Common myeloid progenitor, CD34-positive (primary cell): ENCODE measurements at regions not wholly inside any gene's neighbourhood (a gene's known extent, or its start where the extent isn't known, plus 50 kb on each side); places are given as distances from the start of the nearest gene placed in this dataset.

Source experiments
- CTCF ChIA-PET: fragments of 350-600 bp; sonication (Branson Sonifier 250); formaldehyde crosslinking; loops from one replicate; lab custom pipeline; 2021; ENCODE audit warnings: antibody characterized with exemption; lab: Charles Lee
- POLR2A ChIA-PET: fragments of 350-600 bp; sonication (Branson Sonifier 250); formaldehyde crosslinking; loops from one replicate; lab custom pipeline; 2021; ENCODE audit warnings: antibody characterized with exemption; lab: Charles Lee
- DNase-seq, 3 donors: peaks; one replicate each; pipeline versions ENCODE4 v3.0.0 to v3.0.0-alpha.2; 2013
- H3K27ac ChIP-seq, 2 experiments: 1 replicate in 1 of 2; 2 replicates in 1 of 2; pipeline ENCODE4 v1.7.0; 2013; ENCODE audit warnings: inconsistent platforms in 2 of 2, low read length in 2 of 2, mild to moderate bottlenecking in 2 of 2, low read depth in 1 of 2, moderate library complexity in 1 of 2; ENCODE audit not compliant: severe bottlenecking in 2 of 2, insufficient read depth in 1 of 2, poor library complexity in 1 of 2
- H3K27me3 ChIP-seq, 5 experiments: replicated peaks in 2 of 5; 1 replicate in 3 of 5; 2 replicates in 2 of 5; pipeline versions ENCODE4 v1.6.1 to v1.7.0; 2013; ENCODE audit warnings: low read length in 4 of 5, mild to moderate bottlenecking in 2 of 5, moderate library complexity in 2 of 5, inconsistent platforms in 1 of 5; ENCODE audit not compliant: insufficient read depth in 5 of 5, control insufficient read depth in 4 of 5
- H3K36me3 ChIP-seq, 4 experiments: 1 replicate in 2 of 4; 2 replicates in 2 of 4; pipeline versions ENCODE4 v1.6.1 to v1.7.0; 2013; ENCODE audit warnings: low read length in 3 of 4, control low read depth in 1 of 4, mild to moderate bottlenecking in 1 of 4; ENCODE audit not compliant: control insufficient read depth in 4 of 4, insufficient read depth in 4 of 4
- H3K4me1 ChIP-seq, 4 experiments: 1 replicate in 3 of 4; 2 replicates in 1 of 4; pipeline versions ENCODE4 v1.6.1 to v1.7.1; 2013; ENCODE audit warnings: low read length in 3 of 4, mild to moderate bottlenecking in 3 of 4, control low read depth in 1 of 4, inconsistent platforms in 1 of 4, moderate library complexity in 1 of 4; ENCODE audit not compliant: control insufficient read depth in 4 of 4, insufficient read depth in 4 of 4; ENCODE audit errors: control extremely low read depth in 1 of 4
- H3K4me3 ChIP-seq, 7 experiments: 1 replicate in 4 of 7; 2 replicates in 3 of 7; pipeline versions ENCODE4 v1.5.1 to v1.7.0; 2013; ENCODE audit warnings: mild to moderate bottlenecking in 7 of 7, low read length in 6 of 7, moderate library complexity in 6 of 7, inconsistent platforms in 2 of 7, low read depth in 2 of 7, control low read depth in 1 of 7; ENCODE audit not compliant: insufficient read depth in 4 of 7, control insufficient read depth in 1 of 7; ENCODE audit errors: extremely low read depth in 1 of 7
- H3K9me3 ChIP-seq, 5 experiments: 1 replicate in 4 of 5; 2 replicates in 1 of 5; pipeline versions ENCODE4 v1.6.1 to v1.7.1; 2013; ENCODE audit warnings: low read length in 4 of 5, mild to moderate bottlenecking in 2 of 5, inconsistent platforms in 1 of 5, low read depth in 1 of 5, moderate library complexity in 1 of 5; ENCODE audit not compliant: control insufficient read depth in 4 of 5, insufficient read depth in 2 of 5; ENCODE audit errors: control extremely low read depth in 1 of 5
- WGBS: methylation state at CpG from one replicate; pipeline ENCODE4 v1.1.5; 2013; ENCODE audit not compliant: insufficient coverage; 5-methylcytosine and 5-hydroxymethylcytosine counted together

DNA sequence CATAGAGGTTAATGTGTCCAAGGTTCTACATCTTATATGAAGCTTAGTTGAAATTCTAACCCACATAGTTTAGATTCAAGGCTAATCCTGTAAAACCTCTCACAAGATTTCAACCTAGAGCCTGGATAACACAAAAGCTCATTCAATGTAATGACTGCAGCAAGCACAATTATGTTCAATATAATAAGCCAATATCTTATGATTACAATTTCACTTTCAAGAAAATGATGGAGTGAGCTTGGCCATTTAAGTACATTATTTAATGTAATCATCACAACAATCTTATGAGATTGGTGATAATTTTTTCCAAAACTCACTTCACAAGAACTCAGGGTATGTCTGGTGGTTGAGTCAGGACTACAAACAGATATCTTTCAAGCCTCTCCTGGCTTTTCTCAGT lies 1140.8 kb upstream of the WWC1 start:
- CTCF ChIA-PET, result no interaction called here

DNA sequence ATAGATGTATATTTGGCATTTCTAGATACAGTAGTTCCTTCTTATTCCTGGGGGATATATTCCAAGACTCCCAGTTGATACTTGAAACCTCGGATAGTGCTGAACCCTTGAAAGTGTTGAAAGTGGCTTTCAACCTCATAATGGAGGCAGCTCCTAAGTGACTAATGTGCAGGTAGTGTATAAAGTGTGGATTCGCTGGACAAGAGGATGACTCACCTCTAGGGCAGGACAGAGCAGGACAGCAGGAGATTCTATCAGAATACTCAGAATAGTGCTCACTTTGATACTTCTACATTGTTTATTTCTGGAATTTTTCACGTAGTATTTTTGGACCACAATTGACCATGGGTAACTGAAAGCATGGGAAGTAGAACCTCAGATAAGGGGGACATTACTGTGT lies 1138.9 kb upstream of the WWC1 start:
- no peak for DNase-seq
- POLR2A ChIA-PET, result no interaction called here
- H3K4me1 ChIP-seq, result no peaks in the 10 kb centered on the region
- no peak overlapping the region for H3K4me3 ChIP-seq
- no peaks in the 10 kb centered on the region for H3K27me3 ChIP-seq
- WGBS, result 100% methylated on average over 2 of the region's 3 CpGs
- H3K9me3 ChIP-seq, result no peaks in the 10 kb centered on the region
- H3K27ac ChIP-seq, result no peak overlapping the region
- CTCF ChIA-PET, result no interaction called here
- H3K36me3 ChIP-seq, result no peaks in the 10 kb centered on the region

More for the DNA sequence above, 1140.8 kb upstream of the WWC1 start:
- Histone ChIP-seq H3K27ac (no peak overlapping the region), H3K4me3 (no peak overlapping the region), H3K4me1 (no peaks in the 10 kb centered on the region), H3K9me3 (no peaks in the 10 kb centered on the region), H3K27me3 (no peaks in the 10 kb centered on the region), H3K36me3 (no peaks in the 10 kb centered on the region)
- POLR2A ChIA-PET, result no interaction called here
- no peak for DNase-seq

- no peaks in the 10 kb centered on the region for H3K36me3 ChIP-seq
- H3K27me3 ChIP-seq, result no peaks in the 10 kb centered on the region
- no peak overlapping the region for H3K4me3 ChIP-seq
- 78% methylated on average over 12 of the region's 21 CpGs for WGBS
- DNase-seq, result no peak
- ChIA-PET POLR2A (no interaction called here), CTCF (no interaction called here)
- no peaks in the 10 kb centered on the region for H3K9me3 ChIP-seq
- no peaks in the 10 kb centered on the region for H3K4me1 ChIP-seq
- H3K27ac ChIP-seq, result no peak overlapping the region
These were observed 1135.9 kb upstream of the WWC1 start for GRCh38 chr5:167155387-167156005.

DNA sequence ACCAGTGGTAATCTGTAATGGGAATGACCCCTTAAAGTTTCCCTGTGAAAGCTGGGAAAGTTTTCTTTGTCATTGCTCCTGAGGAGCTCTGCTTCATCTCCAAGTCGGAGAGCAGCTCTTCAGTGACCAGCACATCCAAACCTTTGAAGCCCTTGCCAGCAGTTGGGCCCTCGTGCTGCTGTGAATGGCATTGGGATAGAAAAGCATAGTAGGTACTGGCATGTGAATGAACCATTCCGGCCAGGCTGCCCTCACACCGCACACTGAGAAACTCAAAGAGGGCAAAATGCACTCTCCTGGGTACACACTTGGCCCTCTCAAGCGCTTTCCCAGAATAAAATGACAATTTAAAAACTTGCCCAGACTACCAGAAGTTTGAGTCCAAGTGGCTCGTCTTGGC lies 1135.0 kb upstream of the WWC1 start:
- WGBS, result 89% methylated on average over 5 of the region's 6 CpGs
- DNase-seq, result no peak
- ChIA-PET CTCF (no interaction called here), POLR2A (no interaction called here)
- Histone ChIP-seq H3K36me3 (no peaks in the 10 kb centered on the region), H3K4me1 (no peaks in the 10 kb centered on the region), H3K9me3 (no peaks in the 10 kb centered on the region), H3K27ac (no peak overlapping the region), H3K4me3 (no peak overlapping the region), H3K27me3 (no peaks in the 10 kb centered on the region)

DNA sequence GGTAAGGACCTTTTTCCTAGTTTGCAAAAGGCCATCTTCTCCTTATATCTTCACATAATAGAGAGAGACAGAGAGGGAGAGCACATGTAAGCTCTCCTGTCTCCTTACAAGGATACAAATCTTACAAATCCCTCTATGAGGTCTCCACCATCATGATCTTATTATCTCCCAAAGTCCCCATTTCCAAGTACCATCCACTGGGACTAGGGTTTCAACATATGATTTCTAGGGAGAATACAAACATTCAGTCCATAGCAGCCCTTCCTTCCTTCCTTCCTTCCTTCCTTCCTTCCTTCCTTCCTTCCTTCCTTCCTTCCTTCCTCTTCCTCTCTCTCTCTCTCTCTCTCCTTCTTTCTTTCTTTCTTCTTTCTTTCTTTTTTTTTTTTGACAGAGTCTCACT lies 1132.9 kb upstream of the WWC1 start:
- Histone ChIP-seq H3K36me3 (no peaks in the 10 kb centered on the region), H3K27me3 (no peaks in the 10 kb centered on the region), H3K4me1 (no peaks in the 10 kb centered on the region), H3K27ac (no peak overlapping the region), H3K9me3 (no peaks in the 10 kb centered on the region), H3K4me3 (no peak overlapping the region)
- no peak for DNase-seq
- ChIA-PET POLR2A (no interaction called here), CTCF (no interaction called here)

DNA sequence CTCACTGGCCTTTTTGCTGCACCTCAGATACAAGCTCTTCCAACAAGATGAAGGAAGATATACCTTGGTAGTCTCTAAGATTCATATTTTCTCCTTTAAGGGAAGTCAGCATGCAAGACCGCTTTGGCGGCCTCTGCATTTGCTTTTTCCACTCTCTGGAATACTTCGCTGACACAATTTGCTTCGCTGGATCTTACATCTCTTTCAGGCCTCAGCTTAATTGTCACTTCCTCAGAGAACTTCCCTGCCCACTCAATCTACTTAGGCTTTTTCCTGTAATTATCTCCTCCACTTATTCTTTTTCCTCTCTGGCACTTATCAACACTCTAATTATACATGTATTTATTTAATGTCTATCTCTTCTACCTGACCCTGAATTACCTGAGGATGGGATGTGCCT lies 1131.1 kb upstream of the WWC1 start:
- no peak overlapping the region for H3K4me3 ChIP-seq
- no peaks in the 10 kb centered on the region for H3K4me1 ChIP-seq
- H3K9me3 ChIP-seq, result no peaks in the 10 kb centered on the region
- ChIA-PET POLR2A (no interaction called here), CTCF (no interaction called here)
- DNase-seq, result no peak
- no peaks in the 10 kb centered on the region for H3K36me3 ChIP-seq
- H3K27ac ChIP-seq, result no peak overlapping the region
- 95% methylated on average over 4 of the region's 4 CpGs for WGBS
- no peaks in the 10 kb centered on the region for H3K27me3 ChIP-seq

DNA sequence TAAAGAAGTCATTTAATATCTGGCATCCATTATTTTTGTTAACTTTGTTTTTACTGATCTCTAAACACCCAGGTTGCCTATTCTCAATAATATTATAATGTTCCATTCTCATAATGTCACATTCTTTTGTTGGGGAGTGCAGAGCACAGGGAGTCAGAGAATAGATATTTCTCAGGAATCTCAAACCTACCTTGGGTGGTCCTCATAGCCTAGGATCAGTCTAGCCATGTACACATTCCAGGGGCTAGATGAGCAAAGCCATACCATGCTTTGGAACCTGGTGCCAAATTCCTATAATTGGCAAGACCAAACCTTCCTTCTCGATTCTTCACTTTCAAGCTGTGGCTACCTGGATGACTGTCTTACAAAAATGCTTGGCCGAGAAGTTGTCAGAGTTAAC lies 1124.7 kb upstream of the WWC1 start:
- DNase-seq, result no peak
- H3K4me1 ChIP-seq, result no peaks in the 10 kb centered on the region
- no peak overlapping the region for H3K27ac ChIP-seq
- H3K9me3 ChIP-seq, result no peaks in the 10 kb centered on the region
- H3K4me3 ChIP-seq, result no peak overlapping the region
- CTCF ChIA-PET, result no interaction called here
- 85% methylated on average over 2 of the region's 2 CpGs for WGBS
- no peaks in the 10 kb centered on the region for H3K36me3 ChIP-seq
- POLR2A ChIA-PET, result no interaction called here
- no peaks in the 10 kb centered on the region for H3K27me3 ChIP-seq
